ENCODE measurements at regions not wholly inside any gene's neighbourhood (a gene's known extent, or its start where the extent isn't known, plus 50 kb on each side); places are given as distances from the start of the nearest gene placed in this dataset.
"Not testable (repeated sequence)": the region's sequence is repeated elsewhere in the genome, so short reads cannot be mapped to it uniquely, and the experiment has no call there.

DNA sequence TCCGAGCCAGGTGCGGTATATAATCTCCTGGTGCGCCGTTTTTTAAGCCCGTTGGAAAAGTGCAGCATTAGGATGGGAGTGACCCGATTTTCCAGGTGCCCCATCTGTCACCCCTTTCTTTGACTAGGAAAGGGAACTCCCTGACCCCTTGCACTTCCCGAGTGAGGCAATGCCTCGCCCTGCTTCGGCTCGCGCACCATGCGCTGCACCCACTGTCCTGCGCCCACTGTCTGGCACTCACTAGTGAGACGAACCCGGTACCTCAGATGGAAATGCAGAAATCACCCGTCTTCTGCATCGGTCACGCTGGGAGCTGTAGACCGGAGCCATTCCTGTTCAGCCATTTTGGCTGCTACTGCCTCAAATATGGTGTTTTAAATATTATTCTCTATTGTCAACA lies 198.0 kb downstream of the MEIS1 start:
- intact Hi-C loops (cut with DNase I); DNase-seq (ENCODE audit: missing footprints); ATAC-seq: not testable (repeated sequence)

DNA sequence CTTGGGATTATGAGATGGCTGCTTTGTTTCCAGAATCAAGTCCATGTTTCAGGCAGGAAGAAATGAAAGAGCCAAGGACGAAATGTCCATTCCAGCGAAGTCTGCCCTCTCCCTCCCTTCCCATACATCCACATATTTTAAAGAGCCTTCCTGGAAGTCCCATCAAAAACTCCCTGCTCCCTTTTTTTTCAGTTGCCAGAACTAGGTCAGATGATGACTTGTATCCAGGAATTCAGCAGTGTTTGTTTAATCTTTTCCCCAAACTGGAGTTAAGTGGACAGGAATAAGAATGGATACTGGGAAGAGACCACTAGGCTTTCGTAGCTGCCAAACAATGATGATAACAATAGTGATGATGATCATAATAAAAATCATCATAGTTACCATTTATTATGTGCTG lies 198.7 kb downstream of the MEIS1 start:
- DNase-seq (ENCODE audit: missing footprints), result no peak
- intact Hi-C loops (cut with DNase I), result no loop called here
- no peak for ATAC-seq

DNA sequence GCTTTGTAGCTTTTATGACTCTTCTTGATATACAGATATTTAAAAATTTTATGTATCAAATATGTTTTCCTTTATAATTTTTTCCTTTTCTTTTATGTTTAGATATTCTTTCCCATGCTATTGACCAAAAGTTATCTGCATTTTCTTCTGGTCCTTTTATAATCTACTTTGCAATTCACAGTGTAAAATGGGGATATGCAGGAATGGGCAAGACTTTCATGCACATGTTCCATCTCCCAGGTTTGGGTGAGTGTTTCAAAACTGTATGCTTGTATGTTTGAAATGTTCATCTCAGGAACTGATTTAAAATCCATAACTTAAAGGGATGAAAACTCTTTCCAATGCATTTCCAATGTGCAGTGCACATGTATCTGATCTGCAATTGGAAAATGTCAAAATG lies 199.9 kb downstream of the MEIS1 start:
- DNase-seq (ENCODE audit: missing footprints) (no peak), ATAC-seq (no peak)
- intact Hi-C loops (cut with DNase I), result no loop called here

DNA sequence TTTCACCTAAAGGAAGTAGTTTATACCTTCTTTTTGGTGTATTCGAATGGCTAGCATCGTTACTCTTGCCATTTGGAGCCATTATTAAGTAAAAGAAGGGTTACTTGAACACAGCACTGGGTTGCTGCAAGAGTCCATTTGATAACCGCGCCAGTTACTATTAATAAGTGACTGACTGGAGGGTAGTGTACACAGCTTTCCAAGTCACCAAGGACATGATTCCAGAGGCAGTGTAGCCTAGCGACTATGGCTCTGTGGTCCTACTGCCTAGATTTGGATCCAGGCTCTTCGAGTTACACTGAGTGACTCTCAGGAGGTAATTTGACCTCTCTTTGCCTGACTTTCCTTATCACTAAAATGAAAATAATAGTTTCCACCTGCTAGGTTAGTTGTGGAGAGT lies 206.8 kb downstream of the MEIS1 start:
- DNase-seq (ENCODE audit: missing footprints) (no peak), ATAC-seq (no peak)
- intact Hi-C loops (cut with DNase I), result no loop called here

DNA sequence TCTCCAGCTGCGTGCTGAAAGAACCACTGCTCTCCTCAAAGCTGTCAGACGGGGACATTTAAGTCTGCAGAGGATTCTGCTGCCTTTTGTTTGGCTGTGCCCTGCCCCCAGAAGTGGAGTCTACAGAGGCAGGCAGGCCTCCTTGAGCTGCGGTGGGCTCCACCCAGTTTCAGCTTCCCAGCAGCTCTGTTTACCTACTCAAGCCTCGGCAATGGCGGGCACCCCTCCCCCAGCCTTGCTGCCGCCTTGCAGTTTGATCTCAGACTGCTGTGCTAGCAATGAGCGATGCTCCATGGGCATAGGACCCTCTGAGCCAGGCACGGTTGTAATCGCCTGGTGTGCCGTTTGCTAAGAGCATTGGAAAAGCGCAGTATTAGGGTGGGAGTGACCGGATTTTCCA lies 213.2 kb downstream of the MEIS1 start:
- not testable (repeated sequence) for ATAC-seq; DNase-seq (ENCODE audit: missing footprints)

DNA sequence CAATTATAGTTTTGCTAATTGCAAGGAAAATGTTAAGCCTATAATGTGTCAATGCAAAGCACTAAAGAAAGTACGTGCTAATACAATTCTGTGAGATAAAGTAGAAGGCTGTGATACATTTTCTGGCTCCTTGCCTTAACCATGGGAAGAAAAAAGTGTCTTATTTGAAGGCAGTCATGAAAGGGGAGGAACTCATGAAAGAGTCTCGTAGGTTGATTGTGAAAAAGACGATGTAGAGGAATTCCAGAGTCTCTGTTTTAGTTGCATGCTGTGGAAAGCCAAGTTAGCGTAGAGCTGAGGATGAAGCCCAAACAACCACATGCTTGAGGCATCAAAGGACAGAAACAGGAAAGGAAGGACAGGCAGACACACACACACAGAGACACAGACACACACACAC lies 214.1 kb downstream of the MEIS1 start:
- DNase-seq (ENCODE audit: missing footprints) (no peak), ATAC-seq (no peak)

More for the DNA sequence above, 213.2 kb downstream of the MEIS1 start:
- intact Hi-C loops (cut with DNase I), result not testable (repeated sequence)

DNA sequence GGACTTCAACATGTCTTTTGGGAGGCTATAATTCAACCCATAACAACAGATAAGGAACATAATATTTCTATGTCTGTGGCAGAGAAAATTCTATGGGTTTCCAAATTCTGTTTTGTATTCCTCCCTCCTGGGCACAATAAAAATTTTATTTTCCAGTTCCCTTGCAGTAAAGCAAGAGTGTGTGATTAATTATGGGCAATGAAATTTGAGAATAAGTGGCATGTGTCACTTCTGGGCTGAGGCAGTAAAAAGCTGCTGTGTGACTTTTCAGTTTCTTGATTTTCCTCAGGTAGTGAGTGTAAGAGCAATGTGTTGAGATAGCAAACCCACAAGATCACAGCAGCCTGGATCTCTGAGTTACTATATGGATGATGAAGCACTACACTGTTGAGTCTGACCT lies 216.4 kb downstream of the MEIS1 start:
- intact Hi-C loops (cut with DNase I), result no loop called here
- ATAC-seq, result no peak
- no peak for DNase-seq (ENCODE audit: missing footprints)

More for the DNA sequence above, 214.1 kb downstream of the MEIS1 start:
- intact Hi-C loops (cut with DNase I), result no loop called here

DNA sequence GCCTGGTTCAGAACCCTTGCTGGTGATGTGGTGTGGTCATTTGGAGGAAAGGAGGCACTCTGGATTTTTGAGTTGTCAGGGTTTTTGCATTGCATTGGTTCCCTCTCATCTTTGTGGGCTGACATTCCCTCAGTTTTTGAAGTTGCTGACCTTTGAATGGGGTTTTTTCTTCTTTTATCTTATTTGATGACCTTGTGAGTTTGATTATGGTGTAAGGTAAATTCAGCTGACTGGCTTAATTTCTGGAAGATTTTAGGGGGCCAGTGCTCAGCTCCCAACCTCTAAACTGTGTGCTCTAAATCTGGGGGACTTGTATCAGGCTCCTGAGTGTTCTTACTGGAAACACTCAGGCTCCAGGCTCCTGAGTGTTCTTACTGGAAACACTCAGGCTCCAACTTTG lies 225.9 kb downstream of the MEIS1 start:
- no peak for ATAC-seq
- DNase-seq (ENCODE audit: missing footprints), result no peak
- intact Hi-C loops (cut with DNase I), result no loop called here

DNA sequence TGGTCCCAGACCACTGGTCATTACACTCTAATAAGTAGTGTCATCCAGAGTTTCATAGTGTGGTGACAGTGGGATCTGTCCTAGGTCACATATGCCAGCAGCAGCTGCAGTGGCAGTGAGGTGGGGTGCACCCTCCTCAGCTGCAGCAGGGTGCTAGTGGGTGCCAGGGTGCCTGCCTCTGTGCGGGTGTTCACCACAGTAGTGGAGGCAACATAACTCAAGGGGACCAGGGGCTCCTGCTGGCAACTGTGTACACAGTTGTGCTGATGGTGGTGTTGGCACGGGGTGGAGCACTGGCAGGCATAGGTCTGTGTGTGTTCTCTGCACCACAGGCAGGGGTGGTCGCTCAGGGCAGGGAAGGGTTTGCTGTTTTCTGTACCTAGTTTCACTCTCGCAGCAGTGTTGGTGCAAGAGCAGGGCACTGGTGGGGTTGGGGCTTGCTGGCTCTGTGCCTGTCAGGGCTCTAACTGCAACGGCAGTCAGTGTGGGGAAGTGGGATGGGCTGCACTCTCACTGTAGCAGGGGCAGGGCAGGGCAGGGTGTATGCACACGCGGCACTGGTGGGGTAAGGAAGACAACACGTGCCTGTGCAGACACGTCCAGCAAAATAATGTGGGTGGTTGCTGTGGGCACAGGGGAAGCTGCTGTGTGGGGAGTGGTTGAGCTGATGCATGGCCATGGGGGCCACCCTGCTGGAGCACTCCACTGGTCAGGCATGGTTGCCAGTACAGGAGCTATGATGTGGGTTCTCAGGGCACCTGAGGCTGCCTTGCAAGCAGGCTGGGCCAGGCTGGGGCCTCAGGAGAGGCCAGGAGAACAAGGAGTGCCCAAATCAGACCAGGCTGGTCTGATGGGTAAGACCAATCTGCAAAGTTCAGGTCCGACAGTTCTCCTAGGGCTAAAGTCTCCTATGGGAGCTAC lies 226.6 kb downstream of the MEIS1 start:
- intact Hi-C loops (cut with DNase I), result no loop called here
- ATAC-seq, result no peak
- peak; percentile 58 for DNase-seq (ENCODE audit: missing footprints)

DNA sequence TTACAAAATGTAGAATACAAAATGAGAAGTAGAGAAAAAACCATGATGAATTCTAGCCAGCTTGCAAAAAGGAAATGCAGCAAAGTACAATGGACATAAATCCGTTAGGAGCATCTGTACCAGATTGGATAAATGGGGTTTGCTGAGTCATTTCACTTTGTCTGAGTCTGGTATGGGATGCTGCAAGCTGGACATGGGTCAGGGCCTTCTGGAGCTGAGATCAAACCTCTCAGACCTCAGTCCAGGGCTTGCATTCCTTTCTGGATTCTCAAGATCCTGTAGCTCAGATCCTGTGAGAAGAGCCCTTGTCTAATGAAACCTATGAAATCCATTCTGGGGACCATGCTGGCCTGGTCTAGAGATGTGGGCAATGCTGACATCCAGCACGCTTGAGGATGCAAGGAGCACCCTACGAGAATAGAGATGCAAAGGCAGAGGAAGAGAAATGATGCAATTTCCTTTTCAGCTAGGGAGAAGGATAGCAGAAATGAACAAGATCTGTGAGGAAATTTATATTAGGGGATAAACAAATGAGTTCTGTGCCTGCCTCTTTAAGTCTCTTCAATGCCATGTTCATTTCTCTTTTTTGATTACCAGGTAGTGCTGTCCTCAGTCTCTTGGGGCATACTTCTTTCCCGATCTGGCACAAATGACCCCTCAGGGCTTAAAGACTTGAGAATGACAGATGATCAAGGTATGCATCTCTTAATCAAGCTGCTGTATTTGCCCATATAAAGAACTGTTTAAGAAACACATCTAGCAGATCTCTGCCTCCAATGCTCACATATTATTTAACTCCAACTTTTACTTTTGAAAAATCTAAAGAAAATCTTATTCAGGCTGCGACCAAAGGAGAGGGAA lies 230.4 kb downstream of the MEIS1 start:
- no peak for ATAC-seq
- intact Hi-C loops (cut with DNase I), result no loop called here
- DNase-seq (ENCODE audit: missing footprints), result no peak

DNA sequence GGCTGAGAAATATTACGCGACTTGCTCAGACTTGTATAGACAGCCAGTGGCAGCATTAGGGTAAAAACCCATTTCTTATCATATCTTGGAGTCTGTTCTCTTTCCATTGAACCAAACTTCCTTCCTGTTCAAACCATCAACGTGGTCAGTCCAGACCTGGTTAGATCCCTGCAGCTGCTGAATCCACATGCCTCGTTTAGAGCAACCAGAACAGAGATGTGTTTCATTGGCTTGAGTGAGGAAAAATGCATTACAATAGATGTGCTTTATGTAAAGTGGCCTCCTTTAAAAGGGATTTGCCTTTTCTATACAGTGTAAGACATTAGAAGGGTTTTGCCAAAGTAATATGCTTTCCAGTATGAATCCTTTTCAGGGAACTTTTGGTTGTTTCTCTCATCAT lies 232.4 kb downstream of the MEIS1 start:
- intact Hi-C loops (cut with DNase I), result no loop called here
- DNase-seq (ENCODE audit: missing footprints), result no peak

DNA sequence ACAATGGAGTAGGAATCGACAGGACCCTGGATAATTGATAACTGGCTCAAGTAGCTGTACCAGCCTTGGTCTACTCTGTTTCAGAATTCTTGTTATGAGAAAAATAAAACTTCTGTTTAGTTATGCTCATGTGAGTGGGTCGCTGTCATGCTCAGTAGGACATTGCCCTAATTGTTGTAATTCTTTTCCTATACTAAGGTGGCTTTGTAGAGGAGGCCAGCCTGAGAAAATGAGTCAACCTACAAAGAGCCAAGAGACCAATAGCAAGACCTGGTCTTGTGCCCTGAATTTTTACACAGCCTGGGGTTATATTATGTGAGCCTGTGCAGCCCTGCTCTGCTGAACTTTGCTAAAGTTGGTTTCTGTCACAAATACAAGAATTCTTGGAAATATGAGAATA lies 238.4 kb downstream of the MEIS1 start:
- ATAC-seq (no peak), DNase-seq (ENCODE audit: missing footprints) (no peak)
- intact Hi-C loops (cut with DNase I), result no loop called here

More for the DNA sequence above, 232.4 kb downstream of the MEIS1 start:
- ATAC-seq, result no peak

DNA sequence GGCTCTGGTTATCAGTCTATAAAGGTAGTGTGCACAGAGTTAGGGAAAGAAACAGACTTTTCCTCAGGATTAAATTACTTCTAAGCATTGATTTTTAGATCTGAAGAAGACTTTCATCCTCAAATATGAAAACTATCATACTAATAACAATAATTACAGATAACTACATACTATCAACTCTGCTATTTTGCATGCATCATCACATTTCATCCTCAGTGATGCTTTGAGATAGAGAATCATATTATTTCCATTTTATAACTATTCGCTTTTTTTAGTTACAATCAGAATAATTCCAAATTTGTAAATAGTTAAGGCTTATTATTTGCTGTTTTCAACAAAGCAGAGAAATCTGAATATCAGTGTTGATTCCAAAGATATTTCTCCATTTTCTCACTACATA lies 239.2 kb downstream of the MEIS1 start:
- intact Hi-C loops (cut with DNase I), result no loop called here
- DNase-seq (ENCODE audit: missing footprints) (no peak), ATAC-seq (no peak)

DNA sequence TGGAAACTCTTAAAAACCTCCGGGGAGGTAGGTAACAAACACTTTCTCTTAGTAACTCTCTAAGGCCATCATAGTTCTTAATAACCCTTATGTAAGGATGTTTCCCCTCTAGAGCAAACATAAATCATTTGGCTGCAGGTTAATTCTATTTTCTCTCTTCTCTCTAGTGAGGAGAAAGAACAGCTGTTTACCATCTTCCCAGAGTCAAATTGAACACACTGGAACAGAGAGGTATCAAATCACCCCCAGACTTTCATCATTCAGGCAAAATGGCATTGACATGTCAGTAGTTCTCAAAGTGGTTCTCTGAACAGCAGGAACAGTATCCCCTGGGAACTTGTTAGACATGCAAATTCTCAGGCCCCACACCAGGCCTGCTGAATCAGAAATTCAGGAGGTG lies 240.7 kb downstream of the MEIS1 start:
- ATAC-seq, result no peak
- DNase-seq (ENCODE audit: missing footprints), result no peak
- intact Hi-C loops (cut with DNase I), result no loop called here

DNA sequence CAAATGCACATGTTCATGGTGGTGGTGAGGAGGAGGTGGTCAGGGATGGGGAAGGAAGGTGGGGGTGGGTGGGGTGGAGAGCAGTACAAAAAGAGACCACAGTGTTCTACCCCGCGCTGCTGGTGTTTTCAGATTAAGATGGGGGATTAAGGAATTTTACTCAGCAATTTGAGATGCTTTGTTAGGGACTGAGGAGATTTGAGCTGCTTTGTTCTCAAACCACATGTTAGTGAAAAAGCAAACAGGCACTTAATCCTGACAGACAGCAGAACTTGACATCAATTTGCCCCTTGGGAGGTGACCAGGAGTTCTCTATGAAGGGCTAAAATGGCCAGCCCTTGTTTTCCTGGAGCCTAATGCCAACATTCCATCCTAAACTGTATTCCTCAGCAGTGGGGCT lies 244.5 kb downstream of the MEIS1 start:
- intact Hi-C loops (cut with DNase I), result no loop called here
- DNase-seq (ENCODE audit: missing footprints) (no peak), ATAC-seq (no peak)

DNA sequence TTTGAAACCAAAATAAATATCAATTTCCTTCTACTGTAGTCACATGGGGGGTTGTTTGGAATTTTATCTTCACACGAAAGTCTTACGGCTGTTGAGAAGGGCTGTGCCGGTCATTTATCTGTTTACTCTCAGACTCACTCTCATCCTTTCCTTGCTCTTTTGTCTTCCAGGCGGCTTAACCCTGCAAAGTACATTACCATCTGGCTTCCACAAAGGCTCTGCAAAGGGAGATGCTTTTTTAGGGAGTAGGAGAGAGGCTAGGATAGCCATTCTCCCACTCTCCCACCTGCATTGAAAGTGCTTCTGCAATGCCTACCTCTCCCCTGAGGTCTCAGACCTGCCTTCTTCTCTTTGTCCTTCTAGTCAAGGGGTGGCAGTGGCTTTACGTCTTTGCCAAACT lies 247.6 kb downstream of the MEIS1 start:
- intact Hi-C loops (cut with DNase I), result no loop called here
- ATAC-seq (no peak), DNase-seq (ENCODE audit: missing footprints) (no peak)

DNA sequence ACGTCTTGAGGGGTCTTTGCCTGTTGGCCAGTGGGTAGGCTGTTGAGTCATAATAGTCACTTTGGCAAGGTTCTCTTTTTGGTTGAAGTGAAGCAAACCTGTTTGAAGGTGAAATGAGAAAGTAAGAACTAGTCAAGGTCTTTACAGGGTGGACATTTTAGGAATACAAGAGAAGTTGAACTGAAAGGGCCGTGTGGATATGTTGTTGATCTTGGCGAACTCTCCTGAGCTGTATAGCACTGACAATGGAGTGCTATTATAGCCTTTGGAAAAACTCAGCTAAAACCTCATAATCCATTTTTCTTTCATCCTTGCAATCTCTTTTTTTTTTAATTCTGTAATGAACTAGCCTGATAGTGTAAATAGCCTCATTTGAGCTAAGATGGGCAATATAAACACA lies 248.1 kb downstream of the MEIS1 start:
- intact Hi-C loops (cut with DNase I), result no loop called here
- ATAC-seq (no peak), DNase-seq (ENCODE audit: missing footprints) (no peak)

DNA sequence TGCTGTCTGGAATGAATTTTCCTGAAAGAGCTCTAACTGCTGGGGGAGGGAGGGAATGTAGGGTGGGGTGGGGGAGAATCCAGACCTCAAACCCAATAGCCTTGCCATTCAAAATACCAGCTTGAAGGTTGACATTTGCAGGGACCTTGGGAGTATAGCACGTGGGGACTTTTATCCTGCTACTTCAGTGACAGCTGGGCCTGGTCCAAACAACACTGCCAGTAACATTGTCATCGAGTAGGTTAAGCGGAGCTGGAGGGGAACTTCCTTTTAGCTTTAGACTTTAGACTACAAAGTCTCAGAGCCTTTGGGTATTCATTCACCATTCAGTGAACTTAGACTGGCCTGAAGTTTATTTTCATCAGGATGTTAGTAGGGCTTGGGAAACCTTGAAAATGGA lies 248.7 kb downstream of the MEIS1 start:
- DNase-seq (ENCODE audit: missing footprints) (no peak), ATAC-seq (peak; percentile 78)
- intact Hi-C loops (cut with DNase I), result no loop called here

DNA sequence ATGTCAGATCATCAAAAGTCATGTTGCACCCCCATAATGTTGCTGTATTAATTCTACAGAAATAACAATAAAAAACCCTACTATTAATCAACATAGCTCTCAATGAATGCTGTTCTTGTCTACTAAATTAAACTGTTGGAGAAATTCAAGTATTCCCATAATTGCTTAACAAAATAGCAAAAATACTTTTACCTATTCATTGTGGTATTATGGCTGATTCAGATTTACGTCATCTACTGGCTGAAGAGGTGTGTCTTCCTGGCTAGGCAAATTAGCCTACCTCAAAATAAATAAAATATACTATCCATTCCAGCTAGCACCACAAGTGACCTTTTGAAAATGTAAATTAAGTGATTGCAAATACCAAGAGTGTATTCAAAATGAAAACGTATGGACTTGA lies 249.4 kb downstream of the MEIS1 start:
- no peak for ATAC-seq
- intact Hi-C loops (cut with DNase I), result no loop called here
- DNase-seq (ENCODE audit: missing footprints), result no peak

DNA sequence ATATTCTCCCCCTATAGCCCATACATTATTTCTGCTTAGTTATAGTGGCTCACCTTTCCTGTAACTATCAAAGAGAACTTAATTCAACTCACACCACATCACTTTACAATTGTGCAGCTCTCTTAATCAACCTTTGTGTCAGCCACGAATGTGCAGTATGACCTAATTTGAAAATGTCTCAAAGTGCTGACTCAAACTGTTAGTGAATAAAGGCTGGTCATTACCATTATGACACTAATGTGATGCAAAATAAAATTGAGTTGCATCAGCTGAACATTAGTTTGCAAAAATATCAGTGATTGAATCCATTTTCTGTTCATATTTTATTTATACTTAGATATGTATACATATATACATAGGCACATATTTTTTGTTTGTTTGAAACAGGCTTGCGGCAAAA lies 251.8 kb downstream of the MEIS1 start:
- ATAC-seq, result no peak
- DNase-seq (ENCODE audit: missing footprints), result no peak
- intact Hi-C loops (cut with DNase I), result no loop called here
